Epithelial cell of esophagus (primary cell): ENCODE measurements at regions not wholly inside any gene's neighbourhood (a gene's known extent, or its start where the extent isn't known, plus 50 kb on each side); places are given as distances from the start of the nearest gene placed in this dataset.
"Not testable (repeated sequence)": the region's sequence is repeated elsewhere in the genome, so short reads cannot be mapped to it uniquely, and the experiment has no call there.

Source experiments
- DNase-seq: peaks from one replicate; pipeline ENCODE4 v3.0.0; 2010; ENCODE audit warnings: low read depth
- H3K4me3 ChIP-seq: 2 replicates; pipeline ENCODE4 v1.5.1; 2011; ENCODE audit warnings: mild to moderate bottlenecking, low read length, control low read depth
- TF ChIP-seq, protein P1 (sequence below): IDR thresholded peaks from 2 replicates; pipeline ENCODE4 v1.5.1; 2011; ENCODE audit warnings: low read depth, mild to moderate bottlenecking, low read length, control low read depth, inconsistent platforms; ENCODE audit not compliant: insufficient read depth; ENCODE audit errors: missing control alignments

DNA sequence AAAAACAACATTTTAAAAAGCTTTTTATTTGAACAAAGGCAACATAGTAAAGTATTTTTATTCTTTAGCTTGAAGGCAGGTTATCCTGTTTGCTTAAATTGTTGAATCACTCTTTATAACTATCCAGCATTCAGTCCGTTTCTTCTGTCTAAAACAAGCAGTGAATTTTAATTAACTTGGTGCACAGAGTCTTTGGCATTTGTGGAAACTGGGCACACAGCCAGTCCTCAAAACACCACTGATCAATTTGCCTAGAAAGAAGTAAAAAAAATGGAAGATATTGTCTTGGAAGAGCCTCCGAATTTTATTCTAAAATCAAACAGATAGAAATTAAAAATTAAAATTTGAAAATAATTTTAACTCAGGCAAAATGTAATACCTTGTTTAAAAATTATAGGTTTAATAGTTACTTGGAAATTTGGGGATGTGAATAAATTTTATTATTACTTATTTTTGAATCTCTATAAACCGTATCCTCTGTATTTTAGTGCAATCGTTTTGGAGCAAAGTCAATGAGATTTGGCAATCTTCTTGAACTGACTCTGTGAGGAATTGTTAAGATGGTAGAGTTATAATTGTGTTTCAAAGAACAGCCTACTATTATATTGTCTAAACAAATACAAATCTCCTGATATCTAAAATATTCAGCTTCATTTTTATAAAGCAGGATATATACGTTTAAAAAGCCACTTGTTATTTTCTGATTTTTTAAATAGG lies 927.0 kb downstream of the SLC16A7 start:
- DNase-seq = no peak
- H3K4me3 ChIP-seq = no peak overlapping the region
- TF ChIP-seq, protein P1, sequence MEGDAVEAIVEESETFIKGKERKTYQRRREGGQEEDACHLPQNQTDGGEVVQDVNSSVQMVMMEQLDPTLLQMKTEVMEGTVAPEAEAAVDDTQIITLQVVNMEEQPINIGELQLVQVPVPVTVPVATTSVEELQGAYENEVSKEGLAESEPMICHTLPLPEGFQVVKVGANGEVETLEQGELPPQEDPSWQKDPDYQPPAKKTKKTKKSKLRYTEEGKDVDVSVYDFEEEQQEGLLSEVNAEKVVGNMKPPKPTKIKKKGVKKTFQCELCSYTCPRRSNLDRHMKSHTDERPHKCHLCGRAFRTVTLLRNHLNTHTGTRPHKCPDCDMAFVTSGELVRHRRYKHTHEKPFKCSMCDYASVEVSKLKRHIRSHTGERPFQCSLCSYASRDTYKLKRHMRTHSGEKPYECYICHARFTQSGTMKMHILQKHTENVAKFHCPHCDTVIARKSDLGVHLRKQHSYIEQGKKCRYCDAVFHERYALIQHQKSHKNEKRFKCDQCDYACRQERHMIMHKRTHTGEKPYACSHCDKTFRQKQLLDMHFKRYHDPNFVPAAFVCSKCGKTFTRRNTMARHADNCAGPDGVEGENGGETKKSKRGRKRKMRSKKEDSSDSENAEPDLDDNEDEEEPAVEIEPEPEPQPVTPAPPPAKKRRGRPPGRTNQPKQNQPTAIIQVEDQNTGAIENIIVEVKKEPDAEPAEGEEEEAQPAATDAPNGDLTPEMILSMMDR = no peak

DNA sequence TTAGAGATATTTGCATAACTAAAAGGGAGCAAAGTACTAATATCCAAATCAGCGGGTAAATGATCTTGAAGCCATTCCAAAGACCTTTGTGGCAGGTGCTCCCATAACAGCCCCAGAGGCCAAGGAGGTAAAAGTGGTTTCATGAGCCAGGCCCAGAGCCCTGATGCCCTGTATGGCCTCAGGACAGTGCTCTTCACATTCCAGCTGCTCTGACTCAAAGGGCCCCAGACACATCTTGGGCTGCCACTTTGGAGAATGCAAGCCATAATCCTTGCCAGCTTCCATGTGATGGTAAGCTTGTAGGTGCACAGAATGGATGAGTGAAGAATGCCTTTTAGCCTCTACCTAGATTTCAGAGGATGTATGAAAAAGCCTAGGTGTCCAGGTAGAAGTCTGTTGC lies 933.4 kb downstream of the SLC16A7 start:
- TF ChIP-seq, protein P1 = no peak

DNA sequence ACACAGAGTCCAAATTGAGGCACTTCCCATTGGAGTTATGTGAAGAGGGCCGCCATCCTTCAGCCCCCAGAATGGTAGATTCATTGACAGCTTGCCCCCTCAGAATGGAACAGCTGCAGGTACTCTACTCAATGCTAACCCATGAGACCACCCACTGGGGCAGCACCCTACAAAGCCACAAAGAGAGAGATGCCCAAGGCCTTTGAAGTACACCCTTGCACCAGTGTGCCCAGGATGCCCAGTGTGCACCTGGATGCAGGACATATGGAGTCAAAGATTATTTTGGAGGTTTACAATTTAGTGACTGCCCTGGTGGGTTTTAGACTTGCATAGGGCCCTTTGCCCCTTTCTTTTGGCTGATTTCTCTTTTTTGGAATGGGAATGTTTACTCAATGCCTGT lies 933.9 kb downstream of the SLC16A7 start:
- DNase-seq = no peak
- no peak overlapping the region for H3K4me3 ChIP-seq
- TF ChIP-seq, protein P1 = no peak

More for the DNA sequence above, 933.4 kb downstream of the SLC16A7 start:
- no peak for DNase-seq
- no peak overlapping the region for H3K4me3 ChIP-seq

DNA sequence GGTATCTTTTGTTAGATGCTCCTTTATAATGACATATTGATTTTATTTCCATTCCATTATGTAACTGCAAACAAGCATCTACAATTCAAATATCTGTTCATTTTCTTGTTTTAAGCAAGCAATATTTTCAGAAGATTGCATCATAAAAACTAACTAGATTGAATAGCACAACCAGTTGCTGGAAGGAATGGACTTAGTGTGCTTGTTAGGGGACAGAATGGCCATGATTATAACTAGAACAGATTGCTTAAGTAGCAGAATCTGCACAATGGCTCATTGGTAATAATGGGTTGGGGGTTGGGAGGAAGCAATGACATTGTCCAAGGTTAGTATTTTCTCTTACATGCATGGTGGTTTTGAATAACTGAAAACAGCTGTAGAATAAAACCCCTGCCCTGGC lies 939.5 kb downstream of the SLC16A7 start:
- no peak for DNase-seq
- H3K4me3 ChIP-seq = no peak overlapping the region
- TF ChIP-seq, protein P1 = no peak

DNA sequence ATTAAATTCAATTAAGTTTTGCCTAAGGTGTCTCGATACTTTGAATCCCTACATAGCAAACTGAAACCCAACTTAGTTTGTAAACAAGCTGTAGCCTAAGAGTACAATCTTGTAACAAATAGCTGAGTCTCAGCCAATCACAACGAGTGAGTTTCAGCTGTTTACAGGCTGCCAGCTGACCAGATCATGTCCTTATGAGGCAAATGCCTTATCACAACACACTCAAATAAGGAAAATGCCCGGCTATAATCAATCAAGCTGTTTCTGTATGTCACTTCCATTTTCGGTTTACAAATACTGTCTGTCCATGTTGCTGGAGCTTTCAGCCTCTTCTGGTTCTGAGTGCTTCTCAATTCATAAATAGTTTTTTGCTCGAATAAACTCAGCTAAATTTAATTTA lies 943.8 kb downstream of the SLC16A7 start:
- TF ChIP-seq, protein P1 = no peak
- DNase-seq = no peak

DNA sequence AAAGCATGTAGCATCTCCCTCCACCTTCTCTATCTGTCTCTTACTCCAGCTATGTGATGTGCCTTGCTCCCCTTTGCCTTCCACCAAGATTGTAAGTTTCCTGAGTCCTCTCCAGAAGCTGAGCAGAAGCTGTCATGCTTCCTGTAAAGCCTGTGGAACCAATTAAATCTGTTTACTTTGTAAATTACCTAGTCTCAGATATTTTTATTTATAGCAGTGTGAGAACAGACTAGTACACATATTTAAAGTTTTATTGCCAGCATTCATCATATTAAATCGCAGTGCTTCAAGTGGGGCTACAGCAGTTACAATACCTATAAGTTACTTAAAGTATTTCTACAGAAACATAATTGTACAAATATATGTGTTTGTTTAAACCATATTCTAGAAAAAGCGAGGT lies 973.1 kb downstream of the SLC16A7 start:
- H3K4me3 ChIP-seq = no peak overlapping the region
- TF ChIP-seq, protein P1 = no peak
- DNase-seq = no peak

More for the DNA sequence above, 943.8 kb downstream of the SLC16A7 start:
- no peak overlapping the region for H3K4me3 ChIP-seq

DNA sequence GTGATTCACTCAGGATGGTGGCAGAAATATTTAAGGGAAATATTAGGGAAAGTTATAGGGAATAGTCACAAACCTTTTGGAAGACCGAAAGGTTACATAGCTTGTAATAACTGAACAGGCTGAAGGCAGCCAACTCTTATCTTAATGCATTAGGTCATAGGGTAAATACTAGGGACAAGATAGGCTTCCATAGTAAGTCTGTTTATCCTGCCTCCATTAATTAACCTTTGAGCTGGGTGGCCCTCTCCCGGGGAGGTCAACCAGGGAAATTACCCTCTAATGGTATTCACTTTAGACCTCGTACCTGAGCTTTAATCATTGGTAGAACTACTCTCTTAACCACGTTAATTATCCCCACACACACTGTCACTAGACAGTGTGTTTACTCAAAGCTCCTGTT lies 981.8 kb downstream of the SLC16A7 start:
- TF ChIP-seq, protein P1 = no peak
- DNase-seq = no peak
- no peak overlapping the region for H3K4me3 ChIP-seq

DNA sequence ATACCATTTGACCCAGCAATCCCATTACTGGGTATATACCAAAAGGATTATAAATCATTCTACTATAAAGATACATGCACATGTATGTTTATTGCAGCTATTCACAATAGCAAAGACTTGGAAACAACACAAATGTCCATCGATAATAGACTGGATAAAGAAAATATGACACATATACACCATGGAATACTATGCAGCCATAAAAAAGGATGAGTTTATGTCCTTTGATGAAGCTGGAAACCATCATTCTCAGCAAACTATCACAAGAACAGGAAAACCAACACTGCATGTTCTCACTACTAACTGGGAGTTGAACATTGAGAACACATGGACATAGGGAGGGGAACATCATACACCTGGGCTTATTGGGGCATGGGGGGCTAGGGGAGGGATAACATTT lies 991.8 kb downstream of the SLC16A7 start:
- not testable (repeated sequence) for DNase-seq, H3K4me3 ChIP-seq
